ENCODE measurements at regions not wholly inside any gene's neighbourhood (a gene's known extent, or its start where the extent isn't known, plus 50 kb on each side); places are given as distances from the start of the nearest gene placed in this dataset.

DNA sequence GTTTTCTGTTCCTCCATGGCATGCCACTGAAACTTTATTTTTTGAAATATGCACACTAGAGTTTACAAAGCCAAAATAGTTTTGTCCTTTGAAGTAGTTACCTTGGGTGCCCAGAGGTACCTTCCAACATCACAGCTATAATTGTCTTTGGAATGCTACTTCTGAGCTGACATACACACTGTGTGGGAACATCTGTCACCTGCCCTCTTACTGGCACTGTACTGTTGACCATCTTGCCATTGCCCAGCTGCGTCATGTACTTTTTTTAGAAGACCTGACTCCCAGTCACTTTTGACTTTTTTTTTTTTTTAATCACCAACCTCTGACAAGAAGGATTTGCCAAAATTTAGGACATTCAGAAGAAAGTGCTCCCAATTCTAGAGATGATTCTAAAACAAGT is 200.5 kb upstream of the CXorf66 start:
- no peak overlapping the region for H3K27ac ChIP-seq (ENCODE audit: low read depth, low read length)
- H3K4me3 Mint-ChIP-seq = no peak overlapping the region
- peaks cover 2% of the 10 kb centered on the region for H3K4me1 Mint-ChIP-seq
- H3K27me3 Mint-ChIP-seq (ENCODE audit: insufficient read depth) = peaks cover 8% of the 10 kb centered on the region
- DNase-seq = no peak
- H3K9me3 ChIP-seq (ENCODE audit: control insufficient read depth, low read length) = no peaks in the 10 kb centered on the region
- TF ChIP-seq, protein P1, sequence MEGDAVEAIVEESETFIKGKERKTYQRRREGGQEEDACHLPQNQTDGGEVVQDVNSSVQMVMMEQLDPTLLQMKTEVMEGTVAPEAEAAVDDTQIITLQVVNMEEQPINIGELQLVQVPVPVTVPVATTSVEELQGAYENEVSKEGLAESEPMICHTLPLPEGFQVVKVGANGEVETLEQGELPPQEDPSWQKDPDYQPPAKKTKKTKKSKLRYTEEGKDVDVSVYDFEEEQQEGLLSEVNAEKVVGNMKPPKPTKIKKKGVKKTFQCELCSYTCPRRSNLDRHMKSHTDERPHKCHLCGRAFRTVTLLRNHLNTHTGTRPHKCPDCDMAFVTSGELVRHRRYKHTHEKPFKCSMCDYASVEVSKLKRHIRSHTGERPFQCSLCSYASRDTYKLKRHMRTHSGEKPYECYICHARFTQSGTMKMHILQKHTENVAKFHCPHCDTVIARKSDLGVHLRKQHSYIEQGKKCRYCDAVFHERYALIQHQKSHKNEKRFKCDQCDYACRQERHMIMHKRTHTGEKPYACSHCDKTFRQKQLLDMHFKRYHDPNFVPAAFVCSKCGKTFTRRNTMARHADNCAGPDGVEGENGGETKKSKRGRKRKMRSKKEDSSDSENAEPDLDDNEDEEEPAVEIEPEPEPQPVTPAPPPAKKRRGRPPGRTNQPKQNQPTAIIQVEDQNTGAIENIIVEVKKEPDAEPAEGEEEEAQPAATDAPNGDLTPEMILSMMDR (conservative IDR thresholded peaks at IDR 0.05) = no peak
- H3K9ac ChIP-seq (ENCODE audit: extremely low read depth, low read length, poor library complexity, severe bottlenecking) = no peak overlapping the region
- no peaks in the 10 kb centered on the region for H3K36me3 Mint-ChIP-seq (ENCODE audit: low read depth)
- no peaks in the 10 kb centered on the region for H3K9me3 Mint-ChIP-seq
- 92% methylated on average over 1 of the region's 1 CpG; no CpG with 5 or more reads in 1 of the 2 experiments for WGBS, 2 experiments (ENCODE audit: insufficient coverage in 1 of 2, insufficient read length in 1 of 2)
- H3K36me3 ChIP-seq (ENCODE audit: control insufficient read depth, insufficient read depth, low read length) = no peaks in the 10 kb centered on the region
- H3K27me3 ChIP-seq (ENCODE audit: control insufficient read depth, insufficient read depth, low read length, poor library complexity, severe bottlenecking) = no peaks in the 10 kb centered on the region
- no peak overlapping the region for H3K27ac Mint-ChIP-seq
- no peak overlapping the region for H3K4me3 ChIP-seq (ENCODE audit: low read length)
- no peaks in the 10 kb centered on the region for H3K4me1 ChIP-seq (ENCODE audit: control insufficient read depth, insufficient read depth, low read length)

DNA sequence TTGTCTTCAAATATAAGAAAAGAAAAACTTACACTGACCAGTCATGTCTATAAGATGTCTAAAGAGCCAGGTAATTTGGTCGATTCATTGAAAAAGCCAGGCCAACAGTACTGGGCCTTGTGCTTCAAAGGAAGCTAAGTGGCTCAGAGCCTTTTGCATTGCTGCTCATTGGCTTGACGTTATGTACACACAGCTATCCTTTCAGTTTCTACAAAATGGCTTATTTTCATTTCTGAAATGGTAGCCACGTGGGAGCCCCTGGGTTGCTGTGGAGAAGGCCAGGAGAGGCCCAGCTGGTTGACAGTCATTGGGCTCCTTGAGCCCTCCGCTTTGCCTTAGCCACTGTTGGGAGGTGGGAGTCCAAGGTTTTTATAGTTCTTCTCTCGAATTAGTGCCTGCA is 199.1 kb upstream of the CXorf66 start:
- Histone ChIP-seq H3K9ac (ENCODE audit: extremely low read depth, low read length, poor library complexity, severe bottlenecking) (no peak overlapping the region), H3K4me3 (ENCODE audit: low read length) (no peak overlapping the region), H3K27ac (ENCODE audit: low read depth, low read length) (no peak overlapping the region), H3K4me1 (ENCODE audit: control insufficient read depth, insufficient read depth, low read length) (no peaks in the 10 kb centered on the region), H3K9me3 (ENCODE audit: control insufficient read depth, low read length) (no peaks in the 10 kb centered on the region), H3K36me3 (ENCODE audit: control insufficient read depth, insufficient read depth, low read length) (no peaks in the 10 kb centered on the region), H3K27me3 (ENCODE audit: control insufficient read depth, insufficient read depth, low read length, poor library complexity, severe bottlenecking) (no peaks in the 10 kb centered on the region)
- DNase-seq = no peak
- Mint-ChIP-seq H3K4me3 (no peak overlapping the region), H3K4me1 (peaks cover 2% of the 10 kb centered on the region), H3K27me3 (ENCODE audit: insufficient read depth) (peaks cover 9% of the 10 kb centered on the region), H3K36me3 (ENCODE audit: low read depth) (no peaks in the 10 kb centered on the region), H3K9me3 (no peaks in the 10 kb centered on the region), H3K27ac (no peak overlapping the region)
- WGBS, 2 experiments (ENCODE audit: insufficient coverage in 1 of 2, insufficient read length in 1 of 2) = 72 to 82% methylated on average over 2 to 5 of the region's 5 CpGs
- TF ChIP-seq, protein P1 (conservative IDR thresholded peaks at IDR 0.05) = no peak

DNA sequence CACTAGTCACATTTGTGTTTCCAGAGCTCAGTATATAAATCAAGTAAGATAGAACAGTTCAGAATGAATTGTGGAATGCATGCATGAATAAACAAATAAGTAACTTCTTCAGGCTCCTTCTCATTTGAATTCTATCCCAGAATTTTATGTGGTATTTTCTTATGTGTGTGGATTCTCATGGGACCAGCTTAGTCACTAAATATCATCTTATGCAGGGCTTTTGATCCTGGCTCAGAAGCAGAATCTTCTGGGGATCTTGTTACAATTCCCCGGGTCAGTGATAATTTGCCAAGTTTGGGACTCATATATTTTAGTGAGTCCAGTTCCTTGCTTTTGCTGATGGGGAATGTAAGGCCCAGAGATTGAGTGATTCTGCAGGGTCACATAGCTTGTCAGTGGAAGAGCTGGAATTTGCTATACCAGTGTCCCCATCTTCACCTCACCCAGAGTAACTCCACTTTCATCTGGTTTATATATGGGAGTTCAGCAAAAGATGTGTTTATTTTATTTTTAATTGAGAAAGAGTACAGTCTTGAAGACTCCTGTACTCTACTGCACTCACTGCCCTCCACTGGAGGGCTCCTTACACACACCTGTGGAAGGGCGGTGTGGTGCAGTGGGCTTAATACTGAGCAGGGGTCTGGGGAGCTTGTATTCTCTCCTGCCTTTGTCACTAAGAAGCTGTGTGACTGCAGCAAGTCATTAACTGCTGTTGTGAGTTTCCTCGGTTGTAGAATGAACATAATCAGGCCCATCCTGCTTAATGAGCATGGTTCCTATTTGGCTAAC is 198.2 kb upstream of the CXorf66 start:
- H3K4me3 Mint-ChIP-seq = no peak overlapping the region
- H3K9me3 ChIP-seq (ENCODE audit: control insufficient read depth, low read length) = no peaks in the 10 kb centered on the region
- no peak overlapping the region for H3K9ac ChIP-seq (ENCODE audit: extremely low read depth, low read length, poor library complexity, severe bottlenecking)
- H3K27me3 Mint-ChIP-seq (ENCODE audit: insufficient read depth) = peaks cover 9% of the 10 kb centered on the region
- no peak overlapping the region for H3K27ac ChIP-seq (ENCODE audit: low read depth, low read length)
- no peaks in the 10 kb centered on the region for H3K4me1 ChIP-seq (ENCODE audit: control insufficient read depth, insufficient read depth, low read length)
- H3K4me3 ChIP-seq (ENCODE audit: low read length) = no peak overlapping the region
- 84% methylated on average over 3 of the region's 3 CpGs; no CpG with 5 or more reads in 1 of the 2 experiments for WGBS, 2 experiments (ENCODE audit: insufficient coverage in 1 of 2, insufficient read length in 1 of 2)
- H3K9me3 Mint-ChIP-seq = no peaks in the 10 kb centered on the region
- H3K36me3 Mint-ChIP-seq (ENCODE audit: low read depth) = no peaks in the 10 kb centered on the region
- TF ChIP-seq, protein P1 (conservative IDR thresholded peaks at IDR 0.05) = peak; percentile 62
- no peaks in the 10 kb centered on the region for H3K36me3 ChIP-seq (ENCODE audit: control insufficient read depth, insufficient read depth, low read length)
- H3K27ac Mint-ChIP-seq = no peak overlapping the region
- H3K27me3 ChIP-seq (ENCODE audit: control insufficient read depth, insufficient read depth, low read length, poor library complexity, severe bottlenecking) = no peaks in the 10 kb centered on the region
- no peak for DNase-seq
- peaks cover 2% of the 10 kb centered on the region for H3K4me1 Mint-ChIP-seq

Data from endodermal cell (in vitro differentiated cells).